Fibroblast of lung (primary cell): ENCODE measurements at regions not wholly inside any gene's neighbourhood (a gene's known extent, or its start where the extent isn't known, plus 50 kb on each side); places are given as distances from the start of the nearest gene placed in this dataset.

Source experiments
- DNase-seq, 2 donors: peaks; one replicate each; pipeline versions ENCODE4 v3.0.0 to v3.0.0-alpha.2; 2010; ENCODE audit warnings: low read depth in 2 of 2
- H2AFZ ChIP-seq: 2 replicates; pipeline ENCODE4 v1.5.1; 2012; ENCODE audit warnings: low read length, control low read depth, inconsistent platforms
- H3K27ac ChIP-seq: 2 replicates; pipeline ENCODE4 v1.5.1; 2011; ENCODE audit warnings: low read length, control low read depth; ENCODE audit not compliant: insufficient read depth
- H3K27me3 ChIP-seq: 2 replicates; pipeline ENCODE4 v1.5.1; 2011; ENCODE audit warnings: mild to moderate bottlenecking, low read length; ENCODE audit not compliant: control insufficient read depth, insufficient read depth
- H3K36me3 ChIP-seq: 2 replicates; pipeline ENCODE4 v1.5.1; 2011; ENCODE audit warnings: low read length; ENCODE audit not compliant: control insufficient read depth, insufficient read depth
- H3K4me1 ChIP-seq: 2 replicates; pipeline ENCODE4 v1.5.1; 2011; ENCODE audit warnings: low read length; ENCODE audit not compliant: control insufficient read depth, insufficient read depth; ENCODE audit errors: extremely low read depth
- H3K4me2 ChIP-seq: 2 replicates; pipeline ENCODE4 v1.5.1; 2011; ENCODE audit warnings: low read length, control low read depth; ENCODE audit not compliant: insufficient read depth; ENCODE audit errors: extremely low read depth
- H3K4me3 ChIP-seq, 4 experiments: fragments of 200-600 bp in 1 of 4; sonication (generic) in 1 of 4; replicated peaks in 1 of 4; 2 replicates each; pipeline ENCODE4 v1.5.1; 2011 to 2016; ENCODE audit warnings: low read length in 4 of 4, low read depth in 3 of 4, mild to moderate bottlenecking in 3 of 4, control low read depth in 2 of 4, inconsistent platforms in 1 of 4, mixed read lengths in 1 of 4; ENCODE audit not compliant: insufficient read depth in 1 of 4; ENCODE audit errors: control extremely low read depth in 1 of 4
- H3K79me2 ChIP-seq: 2 replicates; pipeline ENCODE4 v1.5.1; 2012; ENCODE audit warnings: mild to moderate bottlenecking, low read length, inconsistent platforms; ENCODE audit not compliant: control insufficient read depth, insufficient read depth
- H3K9ac ChIP-seq: 2 replicates; pipeline ENCODE4 v1.5.1; 2011; ENCODE audit warnings: mild to moderate bottlenecking, low read length, control low read depth; ENCODE audit not compliant: insufficient read depth
- H3K9me3 ChIP-seq: 2 replicates; pipeline ENCODE4 v1.5.1; 2012; ENCODE audit warnings: low read depth, low read length; ENCODE audit not compliant: control insufficient read depth, insufficient read depth
- H4K20me1 ChIP-seq: 2 replicates; pipeline ENCODE4 v1.5.1; 2011; ENCODE audit warnings: low read length; ENCODE audit not compliant: control insufficient read depth, insufficient read depth; ENCODE audit errors: extremely low read depth
- CTCF ChIP-seq, 2 donors: IDR thresholded peaks in 1 of 2; conservative IDR thresholded peaks in 1 of 2; 1 replicate in 1 of 2; 2 replicates in 1 of 2; pipeline ENCODE4 v1.5.1; 2011 to 2012; ENCODE audit warnings: low read length in 2 of 2, control low read depth in 1 of 2, inconsistent platforms in 1 of 2, low read depth in 1 of 2, mild to moderate bottlenecking in 1 of 2
- EZH2 ChIP-seq: IDR thresholded peaks from 2 replicates; pipeline ENCODE4 v1.5.1; 2012; ENCODE audit warnings: low read length, control low read depth, mild to moderate bottlenecking; ENCODE audit errors: missing control alignments

GRCh38 chr5:179408611-179409010 is 63.4 kb upstream of the ADAMTS2 start:
- no peaks in the 10 kb centered on the region for H3K9me3 ChIP-seq

GRCh38 chr5:179407191-179408175 is 62.2 kb upstream of the ADAMTS2 start:
- no peaks in the 10 kb centered on the region for H4K20me1 ChIP-seq
- H3K9ac ChIP-seq = no peak overlapping the region
- DNase-seq = no peak
- H3K27ac ChIP-seq = no peak overlapping the region
- no peaks in the 10 kb centered on the region for H3K9me3 ChIP-seq
- no peaks in the 10 kb centered on the region for H3K79me2 ChIP-seq
- no peaks in the 10 kb centered on the region for H3K4me1 ChIP-seq
- no peak overlapping the region for H2AFZ ChIP-seq
- no peak for TF ChIP-seq CTCF (conservative IDR thresholded peaks at IDR 0.05 in 1 of 2, IDR thresholded peaks at IDR 0.05 in 1 of 2; ENCODE audit: low read depth in 1 of 2, low read length in 2 of 2)
- no peak for TF ChIP-seq EZH2
- no peak overlapping the region for H3K4me3 ChIP-seq
- no peaks in the 10 kb centered on the region for H3K27me3 ChIP-seq
- no peak overlapping the region for H3K4me2 ChIP-seq
- H3K36me3 ChIP-seq = no peaks in the 10 kb centered on the region

More at GRCh38 chr5:179408611-179409010, 63.4 kb upstream of the ADAMTS2 start:
- Histone ChIP-seq H3K4me2 (no peak overlapping the region), H3K4me1 (no peaks in the 10 kb centered on the region), H3K9ac (no peak overlapping the region), H4K20me1 (no peaks in the 10 kb centered on the region), H3K36me3 (no peaks in the 10 kb centered on the region), H3K27me3 (no peaks in the 10 kb centered on the region), H3K4me3 (no peak overlapping the region), H2AFZ (no peak overlapping the region), H3K79me2 (no peaks in the 10 kb centered on the region), H3K27ac (no peak overlapping the region)
- TF ChIP-seq CTCF (conservative IDR thresholded peaks at IDR 0.05 in 1 of 2, IDR thresholded peaks at IDR 0.05 in 1 of 2; ENCODE audit: low read depth in 1 of 2, low read length in 2 of 2) = no peak
- no peak for TF ChIP-seq EZH2
- DNase-seq = no peak

GRCh38 chr5:179406031-179406961 is 61.0 kb upstream of the ADAMTS2 start:
- Histone ChIP-seq H3K79me2 (no peaks in the 10 kb centered on the region), H3K27me3 (no peaks in the 10 kb centered on the region), H3K36me3 (no peaks in the 10 kb centered on the region), H3K9ac (no peak overlapping the region), H3K27ac (no peak overlapping the region), H2AFZ (no peak overlapping the region), H3K4me1 (no peaks in the 10 kb centered on the region), H3K4me2 (no peak overlapping the region), H3K9me3 (no peaks in the 10 kb centered on the region), H4K20me1 (no peaks in the 10 kb centered on the region), H3K4me3 (no peak overlapping the region)
- peak in 1 of 2 donors; percentile 64 for DNase-seq
- no peak for TF ChIP-seq CTCF (conservative IDR thresholded peaks at IDR 0.05 in 1 of 2, IDR thresholded peaks at IDR 0.05 in 1 of 2; ENCODE audit: low read depth in 1 of 2, low read length in 2 of 2)
- TF ChIP-seq EZH2 = no peak
